Sigmoid colon (tissue), 6 donors: ENCODE measurements at regions not wholly inside any gene's neighbourhood (a gene's known extent, or its start where the extent isn't known, plus 50 kb on each side); places are given as distances from the start of the nearest gene placed in this dataset.

Experiments used
- DNase-seq: peaks from one replicate; pipeline ENCODE4 v3.0.0-alpha.2; 2019
- H3K27ac ChIP-seq, 4 donors: fragments of 200-600 bp; sonication (generic); one replicate each; pipeline ENCODE4 v1.5.1; 2016 to 2019; ENCODE audit warnings: mild to moderate bottlenecking in 1 of 4
- H3K27me3 ChIP-seq, 3 donors: fragments of 200-600 bp; sonication (generic); one replicate each; pipeline ENCODE4 v1.5.1; 2019; ENCODE audit warnings: mild to moderate bottlenecking in 1 of 3
- H3K36me3 ChIP-seq, 4 donors: fragments of 200-600 bp; sonication (generic); one replicate each; pipeline ENCODE4 v1.5.1; 2016 to 2019
- H3K4me1 ChIP-seq, 4 donors: fragments of 200-600 bp; sonication (generic); one replicate each; pipeline ENCODE4 v1.5.1; 2017 to 2019
- H3K4me3 ChIP-seq, 4 donors: fragments of 200-600 bp; sonication (generic); one replicate each; pipeline ENCODE4 v1.5.1; 2017 to 2019; ENCODE audit warnings: mild to moderate bottlenecking in 2 of 4, moderate library complexity in 1 of 4
- H3K9me3 ChIP-seq, 4 donors: fragments of 200-600 bp in 3 of 4; sonication (generic) in 3 of 4; one replicate each; pipeline versions ENCODE4 v1.5.1 to v1.6.1; 2013 to 2019
- CTCF ChIP-seq, 4 experiments: fragments of 450-650 bp in 3 of 4; fragments of 200-600 bp in 1 of 4; IDR thresholded peaks; one replicate each; pipeline ENCODE4 v1.5.1; 2016 to 2019; ENCODE audit warnings: antibody characterized with exemption in 4 of 4, mild to moderate bottlenecking in 3 of 4, moderate library complexity in 2 of 4
- EP300 ChIP-seq, 4 donors: sonication (generic); formaldehyde crosslinking; IDR thresholded peaks; one replicate each; pipeline ENCODE4 v1.6.1; 2017; ENCODE audit warnings: antibody characterized with exemption in 4 of 4
- POLR2A ChIP-seq, 2 donors: fragments of 450-650 bp; IDR thresholded peaks; one replicate each; pipeline ENCODE4 v1.6.1; 2016; ENCODE audit warnings: antibody characterized with exemption in 2 of 2, mild to moderate bottlenecking in 2 of 2, moderate library complexity in 2 of 2
- POLR2AphosphoS5 ChIP-seq, 4 donors: sonication (generic); formaldehyde crosslinking; IDR thresholded peaks; one replicate each; pipeline ENCODE4 v1.6.1; 2017; ENCODE audit warnings: antibody characterized with exemption in 4 of 4
- WGBS, 2 donors: extraction: QIAGEN DNeasy Blood & Tissue Kit; methylation state at CpG; one replicate each; pipeline ENCODE4 v1.1.7; 2013; 5-methylcytosine and 5-hydroxymethylcytosine counted together
- intact Hi-C: fragments of 100-400 bp; cut with DNase I; formaldehyde crosslinking; loops from one replicate; pipeline ENCODE4 v1.15.1; 2023
- donor health status: healthy with polysubstance abuse.
- donor health status: healthy.

- no peak overlapping the region for H3K4me3 ChIP-seq
- no peaks in the 10 kb centered on the region for H3K9me3 ChIP-seq
- DNase-seq = no peak
- WGBS, 2 donors = 58 to 66% methylated on average over 2 of the region's 2 CpGs
- no peaks in the 10 kb centered on the region for H3K36me3 ChIP-seq
- TF ChIP-seq EP300 (IDR thresholded peaks at IDR 0.05) (no peak), POLR2AphosphoS5 (IDR thresholded peaks at IDR 0.05) (no peak), CTCF (IDR thresholded peaks at IDR 0.05) (no peak), POLR2A (IDR thresholded peaks at IDR 0.05) (no peak)
- no peaks in the 10 kb centered on the region for H3K27me3 ChIP-seq
- no peak overlapping the region for H3K27ac ChIP-seq
- H3K4me1 ChIP-seq = no peaks in the 10 kb centered on the region
- intact Hi-C loops = no loop called here
Measured at GRCh38 chr3:161759444-161759843, 262.8 kb downstream of the OTOL1 start.

- Histone ChIP-seq H3K27ac (no peak overlapping the region), H3K27me3 (no peaks in the 10 kb centered on the region), H3K4me3 (no peak overlapping the region), H3K4me1 (no peaks in the 10 kb centered on the region), H3K36me3 (no peaks in the 10 kb centered on the region), H3K9me3 (peaks cover 0 to 1% (median 0%) of the 10 kb centered on the region in 4 donors)
- no peak for TF ChIP-seq EP300 (IDR thresholded peaks at IDR 0.05)
- no peak for TF ChIP-seq POLR2A (IDR thresholded peaks at IDR 0.05)
- TF ChIP-seq POLR2AphosphoS5 (IDR thresholded peaks at IDR 0.05) = no peak
- TF ChIP-seq CTCF (IDR thresholded peaks at IDR 0.05) = no peak
- 82 to 86% methylated on average over 3 of the region's 3 CpGs for WGBS, 2 donors
- intact Hi-C loops = no loop called here
- no peak for DNase-seq
Measured at GRCh38 chr3:161766331-161766730, 269.7 kb downstream of the OTOL1 start.

GRCh38 chr3:161770484-161771386 lies 274.1 kb downstream of the OTOL1 start:
- H3K36me3 ChIP-seq = no peaks in the 10 kb centered on the region
- no peak overlapping the region for H3K27ac ChIP-seq
- 29 to 46% methylated on average over 3 of the region's 3 CpGs for whole genome bisulfite sequencing, 2 donors
- DNase-seq = no peak
- TF ChIP-seq EP300 (IDR thresholded peaks at IDR 0.05) = no peak
- no peak for TF ChIP-seq POLR2A (IDR thresholded peaks at IDR 0.05)
- TF ChIP-seq POLR2AphosphoS5 (IDR thresholded peaks at IDR 0.05) = no peak
- no peak for TF ChIP-seq CTCF (IDR thresholded peaks at IDR 0.05)
- intact Hi-C loops = no loop called here
- H3K9me3 ChIP-seq = peaks cover 0 to 1% (median 0%) of the 10 kb centered on the region in 4 donors
- no peak overlapping the region for H3K4me3 ChIP-seq
- no peaks in the 10 kb centered on the region for H3K4me1 ChIP-seq
- no peaks in the 10 kb centered on the region for H3K27me3 ChIP-seq

- no peaks in the 10 kb centered on the region for H3K4me1 ChIP-seq
- H3K27ac ChIP-seq = no peak overlapping the region
- H3K36me3 ChIP-seq = no peaks in the 10 kb centered on the region
- intact Hi-C loops = no loop called here
- no peak for DNase-seq
- TF ChIP-seq EP300 (IDR thresholded peaks at IDR 0.05) (no peak), POLR2AphosphoS5 (IDR thresholded peaks at IDR 0.05) (no peak), POLR2A (IDR thresholded peaks at IDR 0.05) (no peak), CTCF (IDR thresholded peaks at IDR 0.05) (no peak)
- H3K27me3 ChIP-seq = no peaks in the 10 kb centered on the region
- no peak overlapping the region for H3K4me3 ChIP-seq
- H3K9me3 ChIP-seq = no peaks in the 10 kb centered on the region
- WGBS, 2 donors = 29 to 31% methylated on average over 1 of the region's 1 CpG
Measured at GRCh38 chr3:161781381-161781780, 284.8 kb downstream of the OTOL1 start.
